GM18873 (cell line): ENCODE measurements at regions not wholly inside any gene's neighbourhood (a gene's known extent, or its start where the extent isn't known, plus 50 kb on each side); places are given as distances from the start of the nearest gene placed in this dataset.
"Not testable (repeated sequence)": the region's sequence is repeated elsewhere in the genome, so short reads cannot be mapped to it uniquely, and the experiment has no call there.

Source experiments
- ATAC-seq: cut with Tn5 transposase; IDR thresholded peaks from one replicate; pipeline ENCODE4 v1.9.1; 2021; ENCODE audit warnings: mild to moderate bottlenecking, moderate library complexity, moderate number of reproducible peaks; ENCODE audit not compliant: unreplicated experiment, low FRiP score

GRCh38 chr6:8993111-8993510 is 557.8 kb upstream of the SLC35B3 start:
- no peak for ATAC-seq

GRCh38 chr6:8991844-8992243 is 556.5 kb upstream of the SLC35B3 start:
- no peak for ATAC-seq

- ATAC-seq = no peak
Observed at GRCh38 chr6:8990075-8990474, 554.7 kb upstream of the SLC35B3 start.

GRCh38 chr6:8983202-8983688 is 547.9 kb upstream of the SLC35B3 start:
- peak; percentile 71 for ATAC-seq

GRCh38 chr6:8982668-8983067 is 547.3 kb upstream of the SLC35B3 start:
- no peak for ATAC-seq

GRCh38 chr6:8973395-8973794 is 538.0 kb upstream of the SLC35B3 start:
- ATAC-seq = no peak

- no peak for ATAC-seq
Observed at GRCh38 chr6:8969747-8970146, 534.4 kb upstream of the SLC35B3 start.

- ATAC-seq = no peak
Observed at GRCh38 chr6:8958894-8959511, 523.7 kb upstream of the SLC35B3 start.

GRCh38 chr6:8953310-8953709 is 518.0 kb upstream of the SLC35B3 start:
- ATAC-seq = no peak

- no peak for ATAC-seq
Observed at GRCh38 chr6:8948733-8949132, 513.4 kb upstream of the SLC35B3 start.

GRCh38 chr6:8947900-8948299 is 512.6 kb upstream of the SLC35B3 start:
- ATAC-seq = no peak

- ATAC-seq = no peak
Observed at GRCh38 chr6:8944548-8944947, 509.2 kb upstream of the SLC35B3 start.

GRCh38 chr6:8943073-8943472 is 507.7 kb upstream of the SLC35B3 start:
- no peak for ATAC-seq

- ATAC-seq = no peak
Observed at GRCh38 chr6:8941577-8941976, 506.2 kb upstream of the SLC35B3 start.

GRCh38 chr6:8940356-8940755 is 505.0 kb upstream of the SLC35B3 start:
- no peak for ATAC-seq

- ATAC-seq = no peak
Observed at GRCh38 chr6:8939615-8940014, 504.3 kb upstream of the SLC35B3 start.

- ATAC-seq = no peak
Observed at GRCh38 chr6:8934318-8934717, 499.0 kb upstream of the SLC35B3 start.

GRCh38 chr6:8930009-8930408 is 494.7 kb upstream of the SLC35B3 start:
- ATAC-seq = no peak

GRCh38 chr6:8920244-8920643 is 484.9 kb upstream of the SLC35B3 start:
- not testable (repeated sequence) for ATAC-seq

- ATAC-seq = no peak
Observed at GRCh38 chr6:8918196-8918595, 482.9 kb upstream of the SLC35B3 start.

- ATAC-seq = no peak
Observed at GRCh38 chr6:8914700-8915099, 479.4 kb upstream of the SLC35B3 start.

GRCh38 chr6:8908638-8909037 is 473.3 kb upstream of the SLC35B3 start:
- ATAC-seq = no peak

- no peak for ATAC-seq
Observed at GRCh38 chr6:8906699-8907098, 471.4 kb upstream of the SLC35B3 start.
